HepG2 (cell line): ENCODE measurements at regions not wholly inside any gene's neighbourhood (a gene's known extent, or its start where the extent isn't known, plus 50 kb on each side); places are given as distances from the start of the nearest gene placed in this dataset.
A peak's percentile ranks its signal among the peaks of the same experiment; 100 is the strongest.

Experiments
- ATAC-seq: fragments of 200-7000 bp; cut with Tn5 transposase; 3 replicates; pipeline ENCODE4 v1.9.1; 2020; ENCODE audit warnings: mild to moderate bottlenecking, moderate library complexity
- BruUV-seq: library from RNA; stranded (reverse); fragments of 400-500 nt; replicated peaks from 2 replicates; lab custom pipeline; 2021; lab: Mats Ljungman, UMichigan
- CTCF ChIA-PET: fragments of 300-600 bp; formaldehyde crosslinking; extraction: SDS; loops from one replicate; lab custom pipeline; 2021; ENCODE audit warnings: low total read pairs, inconsistent platforms, low intra/inter-chr PET ratio; lab: Yijun Ruan, JAX
- POLR2A ChIA-PET: fragments of 350-600 bp; sonication (Branson Sonifier 250); formaldehyde crosslinking; loops from one replicate; lab custom pipeline; 2020; ENCODE audit warnings: antibody characterized with exemption, inconsistent platforms; lab: Yijun Ruan, JAX
- DNase-seq: peaks from one replicate; pipeline ENCODE4 v3.0.0-alpha.2; 2015; ENCODE audit warnings: low spot score
- FAIRE-seq: peaks from 3 replicates; lab custom pipeline; 2011; peaks lifted over from hg19 to GRCh38; lab: Jason Lieb, UNC
- H2AFZ ChIP-seq: one replicate; pipeline ENCODE4 v1.6.1; 2011; ENCODE audit warnings: low read length, inconsistent platforms
- H3K27ac ChIP-seq: fragments of 300-600 bp; 3 replicates; pipeline ENCODE4 v1.8.0; 2011; ENCODE audit warnings: mixed run types, mild to moderate bottlenecking, mixed read lengths, low read length, inconsistent platforms; ENCODE audit not compliant: insufficient read depth; ENCODE audit errors: extremely low read length
- H3K27me3 ChIP-seq, 2 experiments: fragments of 200-600 bp in 1 of 2; 2 replicates in 1 of 2; 3 replicates in 1 of 2; pipeline versions ENCODE4 v1.6.0 to v1.8.0; 2011; ENCODE audit warnings: low read length in 2 of 2, mild to moderate bottlenecking in 2 of 2, moderate library complexity in 2 of 2, inconsistent platforms in 1 of 2; ENCODE audit not compliant: insufficient read depth in 2 of 2, control insufficient read depth in 1 of 2
- H3K36me3 ChIP-seq, 2 experiments: fragments of 200-600 bp in 1 of 2; replicated peaks in 1 of 2; 2 replicates in 1 of 2; 3 replicates in 1 of 2; pipeline versions ENCODE4 v1.5.1 to v1.8.0; 2011; ENCODE audit warnings: low read length in 2 of 2, inconsistent platforms in 1 of 2; ENCODE audit not compliant: insufficient read depth in 2 of 2, control insufficient read depth in 1 of 2
- H3K4me1 ChIP-seq: 2 replicates; pipeline ENCODE4 v1.5.1; 2012; ENCODE audit warnings: low read length, inconsistent platforms; ENCODE audit not compliant: insufficient read depth
- H3K4me2 ChIP-seq: 2 replicates; pipeline ENCODE4 v1.6.0; 2011; ENCODE audit warnings: low read depth, low read length, inconsistent platforms
- H3K4me3 ChIP-seq, 3 experiments: fragments of 200-600 bp in 1 of 3; sonication (generic), shearing (Covaris generic) in 1 of 3; replicated peaks in 1 of 3; 2 replicates each; pipeline ENCODE4 v1.5.1; 2011 to 2016; ENCODE audit warnings: low read length in 3 of 3, inconsistent platforms in 2 of 3, low read depth in 2 of 3, mild to moderate bottlenecking in 2 of 3, control low read depth in 1 of 3, mixed read lengths in 1 of 3; ENCODE audit not compliant: insufficient read depth in 1 of 3
- H3K79me2 ChIP-seq: one replicate; pipeline ENCODE4 v1.6.1; 2011; ENCODE audit warnings: low read length, inconsistent platforms; ENCODE audit not compliant: insufficient read depth
- H3K9ac ChIP-seq: 2 replicates; pipeline ENCODE4 v1.6.0; 2011; ENCODE audit warnings: mild to moderate bottlenecking, low read depth, low read length, inconsistent platforms; ENCODE audit not compliant: insufficient read depth
- H3K9me3 ChIP-seq: 2 replicates; pipeline ENCODE4 v1.5.1; 2012; ENCODE audit warnings: mild to moderate bottlenecking, low read length
- H4K20me1 ChIP-seq: 2 replicates; pipeline ENCODE4 v1.6.0; 2011; ENCODE audit warnings: inconsistent platforms, mild to moderate bottlenecking, low read length, moderate library complexity; ENCODE audit not compliant: insufficient read depth
- ATF7 ChIP-seq, 2 experiments: fragments of 450-650 bp in 1 of 2; sonication (generic) in 1 of 2; formaldehyde crosslinking in 1 of 2; IDR thresholded peaks; 2 replicates each; pipeline versions ENCODE4 v1.4.0 to v1.6.1; 2016 to 2020; ENCODE audit warnings: antibody characterized with exemption in 1 of 2, mild to moderate bottlenecking in 1 of 2, missing genetic modification reagents in 1 of 2
- ATM ChIP-seq: fragments of 450-650 bp; IDR thresholded peaks from 2 replicates; pipeline ENCODE4 v1.7.1; 2017; ENCODE audit warnings: mild to moderate bottlenecking, borderline replicate concordance
- HMGA1 ChIP-seq: sonication (generic); formaldehyde crosslinking; conservative IDR thresholded peaks from 2 replicates; pipeline ENCODE4 v1.4.0; 2020; ENCODE audit warnings: missing genetic modification reagents
- MBD4 ChIP-seq: IDR thresholded peaks from 2 replicates; pipeline ENCODE4 v1.6.1; 2012; ENCODE audit warnings: low read length, inconsistent platforms, borderline replicate concordance
- MEIS1 ChIP-seq: sonication (generic); formaldehyde crosslinking; IDR thresholded peaks from 2 replicates; pipeline ENCODE4 v1.9.0; 2021; ENCODE audit warnings: mild to moderate bottlenecking, missing genetic modification reagents, moderate library complexity, borderline replicate concordance
- MXD4 ChIP-seq: IDR thresholded peaks from 2 replicates; pipeline ENCODE4 v1.6.1; 2016; ENCODE audit warnings: mild to moderate bottlenecking, missing biosample characterization, missing genetic modification reagents
- SSRP1 ChIP-seq: IDR thresholded peaks from 2 replicates; pipeline ENCODE4 v1.6.1; 2016; ENCODE audit warnings: control low read depth
- ZNF138 ChIP-seq: sonication (generic); formaldehyde crosslinking; IDR thresholded peaks from 2 replicates; pipeline ENCODE4 v1.5.0; 2020; ENCODE audit warnings: mild to moderate bottlenecking, low read depth, missing genetic modification reagents
- ZNF569 ChIP-seq: sonication (generic); formaldehyde crosslinking; IDR thresholded peaks from 2 replicates; pipeline ENCODE4 v1.5.0; 2020; ENCODE audit warnings: mild to moderate bottlenecking, missing genetic modification reagents, moderate library complexity, borderline replicate concordance
- ZNF781 ChIP-seq: sonication (generic); formaldehyde crosslinking; IDR thresholded peaks from 2 replicates; pipeline ENCODE4 v1.5.1; 2020; ENCODE audit warnings: borderline replicate concordance, mild to moderate bottlenecking, missing genetic modification reagents; ENCODE audit errors: not compliant biosample characterization
- WGBS: methylation state at CpG from one replicate; pipeline ENCODE4 v1.1.6; 2017; ENCODE audit warnings: low lambda C conversion rate; 5-methylcytosine and 5-hydroxymethylcytosine counted together
- in situ Hi-C: cut with HindIII; loops from 2 replicates; pipeline ENCODE4 v1.10.0; 2017; ENCODE audit warnings: low pct_unique_long_range_greater_than_20kb; ENCODE audit not compliant: extremely low pct_ligation_motif_present
- intact Hi-C: fragments of 100-400 bp; cut with micrococcal nuclease; formaldehyde crosslinking; loops from one replicate; pipeline ENCODE4 v1.10.0; 2022; ENCODE audit not compliant: unreplicated experiment
- TF ChIP-seq, protein P1 (sequence below): sonication (generic); formaldehyde crosslinking; IDR thresholded peaks from 2 replicates; pipeline ENCODE4 v1.8.0; 2022; ENCODE audit warnings: mild to moderate bottlenecking, missing genetic modification reagents
- TF ChIP-seq, protein P2 (sequence below): sonication (generic); formaldehyde crosslinking; conservative IDR thresholded peaks from 2 replicates; pipeline ENCODE4 v1.8.0; 2022; ENCODE audit warnings: low read depth, missing genetic modification reagents

GRCh38 chr21:28228636-28228995 lies 764.1 kb downstream of the LTN1 start:
- H3K4me3 ChIP-seq = no peak overlapping the region
- BruUV-seq = no TSS peak
- H2AFZ ChIP-seq = no peak overlapping the region
- intact Hi-C loops = no loop called here
- no peak overlapping the region for H3K27ac ChIP-seq
- CTCF ChIA-PET = no interaction called here
- DNase-seq = no peak
- H3K79me2 ChIP-seq = no peaks in the 10 kb centered on the region
- no peaks in the 10 kb centered on the region for H3K27me3 ChIP-seq
- H3K9me3 ChIP-seq = peaks cover 75% of the 10 kb centered on the region
- FAIRE-seq = no peak
- POLR2A ChIA-PET = no interaction called here
- no peak for ATAC-seq
- no peak for TF ChIP-seq ZNF138 (CRISPR knock-in tag)
- TF ChIP-seq, protein P1, sequence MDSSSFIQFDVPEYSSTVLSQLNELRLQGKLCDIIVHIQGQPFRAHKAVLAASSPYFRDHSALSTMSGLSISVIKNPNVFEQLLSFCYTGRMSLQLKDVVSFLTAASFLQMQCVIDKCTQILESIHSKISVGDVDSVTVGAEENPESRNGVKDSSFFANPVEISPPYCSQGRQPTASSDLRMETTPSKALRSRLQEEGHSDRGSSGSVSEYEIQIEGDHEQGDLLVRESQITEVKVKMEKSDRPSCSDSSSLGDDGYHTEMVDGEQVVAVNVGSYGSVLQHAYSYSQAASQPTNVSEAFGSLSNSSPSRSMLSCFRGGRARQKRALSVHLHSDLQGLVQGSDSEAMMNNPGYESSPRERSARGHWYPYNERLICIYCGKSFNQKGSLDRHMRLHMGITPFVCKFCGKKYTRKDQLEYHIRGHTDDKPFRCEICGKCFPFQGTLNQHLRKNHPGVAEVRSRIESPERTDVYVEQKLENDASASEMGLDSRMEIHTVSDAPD = no peak
- no peak for TF ChIP-seq MEIS1
- H4K20me1 ChIP-seq = no peaks in the 10 kb centered on the region
- no peaks in the 10 kb centered on the region for H3K36me3 ChIP-seq
- no peak overlapping the region for H3K9ac ChIP-seq
- WGBS = 7% methylated on average over 2 of the region's 2 CpGs
- H3K4me1 ChIP-seq = no peaks in the 10 kb centered on the region
- in situ Hi-C loops = no loop called here
- H3K4me2 ChIP-seq = no peak overlapping the region

GRCh38 chr21:28227881-28228635 lies 764.6 kb downstream of the LTN1 start:
- Histone ChIP-seq H3K4me1 (no peaks in the 10 kb centered on the region), H3K79me2 (no peaks in the 10 kb centered on the region), H3K27ac (no peak overlapping the region), H3K4me2 (no peak overlapping the region), H4K20me1 (no peaks in the 10 kb centered on the region), H3K9ac (no peak overlapping the region), H2AFZ (no peak overlapping the region), H3K27me3 (no peaks in the 10 kb centered on the region), H3K4me3 (no peak overlapping the region), H3K36me3 (no peaks in the 10 kb centered on the region), H3K9me3 (peaks cover 75% of the 10 kb centered on the region)
- no TSS peak for BruUV-seq
- 14% methylated on average over 4 of the region's 4 CpGs for WGBS
- POLR2A ChIA-PET = no interaction called here
- CTCF ChIA-PET = no interaction called here
- in situ Hi-C loops (no loop called here), intact Hi-C loops (no loop called here)
- TF ChIP-seq ATF7 (IDR thresholded peaks at IDR 0.05) = peak; percentile 36; the same call in 1 of the 2 replicates
- no peak for TF ChIP-seq ATF7 (CRISPR knock-in tag; IDR thresholded peaks at IDR 0.05)
- TF ChIP-seq SSRP1 (CRISPR knock-in tag) = no peak
- no peak for TF ChIP-seq ATM
- TF ChIP-seq MXD4 (CRISPR knock-in tag) = no peak
- TF ChIP-seq HMGA1 (CRISPR knock-in tag) = no peak
- no peak for TF ChIP-seq ZNF781
- TF ChIP-seq, protein P2, sequence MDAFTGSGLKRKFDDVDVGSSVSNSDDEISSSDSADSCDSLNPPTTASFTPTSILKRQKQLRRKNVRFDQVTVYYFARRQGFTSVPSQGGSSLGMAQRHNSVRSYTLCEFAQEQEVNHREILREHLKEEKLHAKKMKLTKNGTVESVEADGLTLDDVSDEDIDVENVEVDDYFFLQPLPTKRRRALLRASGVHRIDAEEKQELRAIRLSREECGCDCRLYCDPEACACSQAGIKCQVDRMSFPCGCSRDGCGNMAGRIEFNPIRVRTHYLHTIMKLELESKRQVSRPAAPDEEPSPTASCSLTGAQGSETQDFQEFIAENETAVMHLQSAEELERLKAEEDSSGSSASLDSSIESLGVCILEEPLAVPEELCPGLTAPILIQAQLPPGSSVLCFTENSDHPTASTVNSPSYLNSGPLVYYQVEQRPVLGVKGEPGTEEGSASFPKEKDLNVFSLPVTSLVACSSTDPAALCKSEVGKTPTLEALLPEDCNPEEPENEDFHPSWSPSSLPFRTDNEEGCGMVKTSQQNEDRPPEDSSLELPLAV = no peak
- TF ChIP-seq MBD4 = no peak
- no peak for TF ChIP-seq ZNF569 (CRISPR knock-in tag)
- no peak for FAIRE-seq
- no peak for DNase-seq
- ATAC-seq = no peak
